C4-2B (cell line): ENCODE measurements at regions not wholly inside any gene's neighbourhood (a gene's known extent, or its start where the extent isn't known, plus 50 kb on each side); places are given as distances from the start of the nearest gene placed in this dataset.

ENCODE experiments used
- H3K27ac ChIP-seq: fragments of 450-650 bp; 2 replicates; pipeline ENCODE4 v1.5.1; 2017
- CTCF ChIP-seq: fragments of 450-650 bp; conservative IDR thresholded peaks from 2 replicates; pipeline ENCODE4 v1.5.1; 2017; ENCODE audit warnings: mild to moderate bottlenecking
- ZFX ChIP-seq: fragments of 450-650 bp; IDR thresholded peaks from 2 replicates; pipeline ENCODE4 v1.6.1; 2017

DNA sequence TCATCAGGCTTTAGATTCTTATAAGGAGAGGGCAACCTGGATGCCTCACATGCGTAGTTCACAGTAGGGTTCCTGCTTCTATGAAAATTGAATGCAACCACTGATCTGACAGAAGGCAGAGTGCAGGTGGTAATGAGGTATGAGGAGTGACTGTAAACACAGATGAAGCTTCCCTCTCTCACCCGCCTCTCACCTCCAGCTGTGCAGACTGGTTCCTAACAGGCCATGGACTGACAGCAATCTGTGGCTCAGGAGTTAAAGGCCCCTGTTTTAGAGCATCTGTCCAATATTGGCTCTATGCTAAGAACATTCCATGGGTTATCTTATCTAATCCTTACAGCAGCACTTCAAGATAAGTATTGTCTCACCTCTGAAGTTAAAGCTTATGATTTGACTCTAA is 213.5 kb upstream of the NRP1 start:
- TF ChIP-seq CTCF (no peak), ZFX (no peak)
- no peak overlapping the region for H3K27ac ChIP-seq

- no peak overlapping the region for H3K27ac ChIP-seq
- TF ChIP-seq CTCF (no peak), ZFX (no peak)
These were observed 211.6 kb upstream of the NRP1 start for GRCh38 chr10:33546031-33546430.

DNA sequence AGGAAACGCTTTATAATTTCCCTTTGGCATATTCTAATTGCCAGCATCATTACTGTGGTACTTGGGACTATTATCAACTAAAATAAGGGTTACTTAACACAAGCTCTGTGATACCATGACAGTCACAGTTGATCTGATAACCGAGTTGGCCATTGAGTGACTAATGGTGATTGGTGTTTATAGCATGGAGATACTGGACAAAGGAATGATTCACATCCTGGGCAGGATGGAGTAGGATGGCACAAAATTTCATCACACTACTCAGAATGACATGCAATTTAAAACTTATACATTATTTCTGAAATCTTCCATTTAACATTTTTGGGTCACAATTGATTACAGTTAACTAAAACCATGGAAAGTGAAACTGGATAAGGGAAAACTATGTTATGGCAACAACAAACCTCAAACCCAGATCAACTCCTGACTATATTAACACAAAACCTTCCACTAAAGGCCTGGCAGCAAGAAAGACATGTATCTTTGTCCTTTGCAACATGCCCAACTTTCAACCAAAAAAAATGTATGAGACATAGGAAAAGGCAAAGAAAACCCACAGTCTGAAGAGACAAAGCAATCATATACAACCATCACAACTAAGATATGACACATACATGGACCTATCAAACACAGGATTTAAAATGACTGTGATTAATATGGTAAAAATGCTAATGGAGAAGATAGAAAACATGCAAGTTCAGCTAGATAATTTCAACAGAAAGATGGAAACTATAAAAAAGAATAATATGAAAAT is 208.5 kb upstream of the NRP1 start:
- no peak for TF ChIP-seq ZFX
- TF ChIP-seq CTCF: no peak

GRCh38 chr10:33539116-33539515 is 204.6 kb upstream of the NRP1 start:
- H3K27ac ChIP-seq: no peak overlapping the region
- TF ChIP-seq ZFX (no peak), CTCF (no peak)

More for the DNA sequence above, 208.5 kb upstream of the NRP1 start:
- no peak overlapping the region for H3K27ac ChIP-seq

DNA sequence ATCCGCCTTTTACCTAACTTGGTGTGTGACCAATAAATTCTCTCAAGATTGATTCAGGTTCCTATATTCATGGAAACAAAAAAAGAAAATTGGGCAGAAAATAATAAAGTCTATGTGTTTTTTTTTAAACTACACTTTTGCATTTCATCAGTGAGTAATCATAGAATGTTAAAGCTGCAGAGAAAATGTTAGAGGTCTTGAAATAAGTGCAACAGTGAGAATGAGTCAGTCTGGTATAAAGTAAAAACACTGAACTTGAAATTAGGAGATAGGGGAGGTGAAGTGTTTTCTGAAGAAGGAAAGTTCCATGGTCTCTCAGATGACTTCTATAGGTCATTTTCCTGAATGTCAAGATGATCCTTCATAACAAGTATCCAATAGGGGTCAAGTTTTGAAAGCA is 202.6 kb upstream of the NRP1 start:
- H3K27ac ChIP-seq: no peak overlapping the region
- no peak for TF ChIP-seq CTCF
- no peak for TF ChIP-seq ZFX

DNA sequence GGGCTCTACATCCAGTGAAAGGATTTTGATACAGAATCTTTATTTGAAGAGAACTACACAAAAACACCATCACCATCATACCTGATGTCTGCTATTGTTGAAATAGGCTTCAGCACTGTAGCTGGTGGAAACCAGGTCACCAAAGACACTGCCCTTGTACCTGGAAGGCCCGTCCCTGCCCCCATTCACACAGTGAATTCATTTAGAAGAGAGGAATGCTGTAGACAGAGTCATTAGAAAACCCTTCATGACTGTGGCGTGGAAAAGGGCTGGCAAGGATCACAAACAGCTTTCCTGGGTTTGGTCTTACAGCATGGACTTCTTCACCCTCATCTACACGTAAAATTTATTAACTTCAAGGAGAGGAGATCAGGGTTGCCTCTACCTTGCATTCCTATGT is 202.0 kb upstream of the NRP1 start:
- H3K27ac ChIP-seq: no peak overlapping the region
- TF ChIP-seq CTCF (no peak), ZFX (no peak)

- H3K27ac ChIP-seq: no peak overlapping the region
- TF ChIP-seq CTCF (no peak), ZFX (no peak)
These were observed 201.4 kb upstream of the NRP1 start for GRCh38 chr10:33535866-33536265.
